Neural cell (in vitro differentiated cells): ENCODE measurements at regions not wholly inside any gene's neighbourhood (a gene's known extent, or its start where the extent isn't known, plus 50 kb on each side); places are given as distances from the start of the nearest gene placed in this dataset.

Experiments
- EP300 ChIP-seq: fragments of 450-650 bp; conservative IDR thresholded peaks from 2 replicates; pipeline ENCODE4 v1.6.1; 2014; ENCODE audit warnings: antibody characterized with exemption, mild to moderate bottlenecking, moderate library complexity; ENCODE audit not compliant: poor library complexity, severe bottlenecking
- EZH2 ChIP-seq: fragments of 200-600, 300-800 bp; shearing (Covaris generic), sonication (generic); IDR thresholded peaks from 2 replicates; pipeline ENCODE4 v1.6.1; 2014; ENCODE audit warnings: antibody characterized with exemption, low read length, borderline replicate concordance, mild to moderate bottlenecking; ENCODE audit not compliant: insufficient read depth, poor library complexity, severe bottlenecking
- MXI1 ChIP-seq: fragments of 450-650 bp; conservative IDR thresholded peaks from 2 replicates; pipeline ENCODE4 v1.6.1; 2014; ENCODE audit warnings: antibody characterized with exemption, mild to moderate bottlenecking; ENCODE audit not compliant: poor library complexity, severe bottlenecking
- POLR2AphosphoS5 ChIP-seq: IDR thresholded peaks from 2 replicates; pipeline ENCODE4 v1.6.1; 2012
- REST ChIP-seq: IDR thresholded peaks from 2 replicates; pipeline ENCODE4 v1.6.1; 2012; ENCODE audit warnings: borderline replicate concordance
- TAF1 ChIP-seq: IDR thresholded peaks from 2 replicates; pipeline ENCODE4 v1.6.1; 2012; ENCODE audit warnings: low read depth
- TF ChIP-seq, protein P1 (sequence below): fragments of 450-650 bp; IDR thresholded peaks from 2 replicates; pipeline ENCODE4 v1.5.1; 2014; ENCODE audit warnings: antibody characterized with exemption, mild to moderate bottlenecking, moderate library complexity; ENCODE audit not compliant: poor library complexity, severe bottlenecking

DNA sequence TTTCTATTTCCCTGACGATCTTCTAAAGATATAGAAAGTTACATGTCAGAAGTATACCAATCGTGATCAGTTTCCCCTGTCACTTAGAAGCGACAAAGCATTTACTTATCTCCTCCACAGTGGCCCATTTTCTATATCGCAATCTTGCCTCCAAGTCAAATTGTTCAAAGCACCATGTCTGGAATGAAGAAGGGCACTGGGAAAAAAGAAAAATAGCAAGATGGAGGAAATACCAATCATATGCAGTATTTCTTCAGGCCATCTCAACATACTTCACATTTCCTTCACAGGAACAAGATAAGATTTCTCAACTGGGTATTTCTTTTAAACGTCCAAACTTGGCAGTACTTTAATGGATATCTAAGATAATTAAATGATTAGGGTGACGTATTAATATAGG is 63.3 kb upstream of the IL6 start:
- TF ChIP-seq TAF1: no peak
- TF ChIP-seq EZH2: no peak
- no peak for TF ChIP-seq REST
- TF ChIP-seq EP300: no peak
- no peak for TF ChIP-seq MXI1
- no peak for TF ChIP-seq POLR2AphosphoS5
- TF ChIP-seq, protein P1, sequence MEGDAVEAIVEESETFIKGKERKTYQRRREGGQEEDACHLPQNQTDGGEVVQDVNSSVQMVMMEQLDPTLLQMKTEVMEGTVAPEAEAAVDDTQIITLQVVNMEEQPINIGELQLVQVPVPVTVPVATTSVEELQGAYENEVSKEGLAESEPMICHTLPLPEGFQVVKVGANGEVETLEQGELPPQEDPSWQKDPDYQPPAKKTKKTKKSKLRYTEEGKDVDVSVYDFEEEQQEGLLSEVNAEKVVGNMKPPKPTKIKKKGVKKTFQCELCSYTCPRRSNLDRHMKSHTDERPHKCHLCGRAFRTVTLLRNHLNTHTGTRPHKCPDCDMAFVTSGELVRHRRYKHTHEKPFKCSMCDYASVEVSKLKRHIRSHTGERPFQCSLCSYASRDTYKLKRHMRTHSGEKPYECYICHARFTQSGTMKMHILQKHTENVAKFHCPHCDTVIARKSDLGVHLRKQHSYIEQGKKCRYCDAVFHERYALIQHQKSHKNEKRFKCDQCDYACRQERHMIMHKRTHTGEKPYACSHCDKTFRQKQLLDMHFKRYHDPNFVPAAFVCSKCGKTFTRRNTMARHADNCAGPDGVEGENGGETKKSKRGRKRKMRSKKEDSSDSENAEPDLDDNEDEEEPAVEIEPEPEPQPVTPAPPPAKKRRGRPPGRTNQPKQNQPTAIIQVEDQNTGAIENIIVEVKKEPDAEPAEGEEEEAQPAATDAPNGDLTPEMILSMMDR: no peak
